SK-N-MC (cell line): ENCODE measurements at regions not wholly inside any gene's neighbourhood (a gene's known extent, or its start where the extent isn't known, plus 50 kb on each side); places are given as distances from the start of the nearest gene placed in this dataset.

ENCODE experiments used
- EZH2 ChIP-seq: fragments of 200-600 bp; sonication (generic); IDR thresholded peaks from one replicate; pipeline ENCODE4 v1.6.1; 2017; ENCODE audit warnings: antibody characterized with exemption
- FOXP2 ChIP-seq: optimal IDR thresholded peaks from 2 replicates; pipeline ENCODE3; 2011; ENCODE audit warnings: mild to moderate bottlenecking, moderate library complexity; ENCODE audit not compliant: insufficient read depth; ENCODE audit errors: extremely low read length, control extremely low read depth
- POLR2AphosphoS5 ChIP-seq: IDR thresholded peaks from 2 replicates; pipeline ENCODE4 v1.6.1; 2012; ENCODE audit warnings: mild to moderate bottlenecking, low read depth, low read length, borderline replicate concordance

GRCh38 chr6:141210901-141211300 lies 921.8 kb upstream of the GJE1 start:
- no peak for TF ChIP-seq EZH2
- TF ChIP-seq POLR2AphosphoS5, result no peak
- TF ChIP-seq FOXP2, result no peak
